ENCODE measurements at regions not wholly inside any gene's neighbourhood (a gene's known extent, or its start where the extent isn't known, plus 50 kb on each side); places are given as distances from the start of the nearest gene placed in this dataset.

DNA sequence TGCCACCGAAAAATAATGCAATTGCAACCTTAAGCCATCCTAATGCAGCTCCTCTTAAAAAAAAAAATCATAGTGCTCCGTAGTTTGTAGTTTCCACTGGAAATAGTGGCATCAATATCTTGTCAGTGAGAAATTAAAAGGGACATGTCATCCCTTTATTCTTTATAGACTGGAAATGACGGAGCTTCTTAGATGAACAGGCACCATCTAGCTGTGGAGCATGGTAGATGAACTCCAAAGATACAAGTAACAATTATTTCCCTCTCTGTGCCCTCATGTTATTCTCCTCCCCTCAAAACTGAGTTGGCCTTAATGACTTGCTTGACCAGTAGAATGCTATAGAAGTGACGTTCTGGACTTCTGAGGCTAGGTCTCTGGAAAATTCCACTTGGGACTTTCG, 268.1 kb upstream of the SPTLC3 start:
- no peaks in the 10 kb centered on the region for H3K9me1 ChIP-seq (ENCODE audit: control insufficient read depth, insufficient read depth, low read length)
- H3K4me3 ChIP-seq: no peak overlapping the region
- intact Hi-C loops (cut with micrococcal nuclease) (no loop called here), in situ Hi-C loops (cut with MboI) (no loop called here)
- H3K9me3 ChIP-seq (replicated peaks; ENCODE audit: control insufficient read depth, insufficient read depth, low read depth, low read length): no peaks in the 10 kb centered on the region
- H3K36me3 ChIP-seq (ENCODE audit: control insufficient read depth, insufficient read depth, low read length): no peaks in the 10 kb centered on the region
- no peak for ATAC-seq
- H3K27ac ChIP-seq (ENCODE audit: extremely low read depth, low read depth, low read length): no peak overlapping the region
- no peaks in the 10 kb centered on the region for H3K79me2 ChIP-seq (ENCODE audit: control insufficient read depth, insufficient read depth, low read length)
- no peaks in the 10 kb centered on the region for H4K20me1 ChIP-seq (replicated peaks; ENCODE audit: control insufficient read depth, insufficient read depth, low read length)
- WGBS (ENCODE audit: insufficient coverage, low coverage, missing lambda C conversion rate): 6% methylated on average over 3 of the region's 5 CpGs
- no peak for DNase-seq (ENCODE audit: extremely low read depth in 1 of 4, low spot score in 3 of 4)
- H3K4me2 ChIP-seq (ENCODE audit: insufficient read depth, low read length): no peak overlapping the region
- no peak overlapping the region for H2AFZ ChIP-seq (ENCODE audit: low read depth, low read length)
- ChIA-PET POLR2A (interaction anchor here (0.6 kb wide), 1 partner anchor 418 kb away, joined by 4 read pairs; no protein-coding TSS in a partner anchor), CTCF (ENCODE audit: low intra/inter-chr PET ratio) (no interaction called here)
- no TSS peak for BruUV-seq (replicated peaks)
- FAIRE-seq: no peak
- no peaks in the 10 kb centered on the region for H3K4me1 ChIP-seq (replicated peaks in 1 of 2; ENCODE audit: control insufficient read depth in 2 of 2, insufficient read depth in 2 of 2, low read length in 2 of 2)
- TF ChIP-seq KAT2B (IDR thresholded peaks at IDR 0.05; ENCODE audit: low read depth, low read length): no peak
- TF ChIP-seq ZKSCAN3 (CRISPR knock-in tag; IDR thresholded peaks at IDR 0.05): no peak
- no peak for TF ChIP-seq POLR2G (IDR thresholded peaks at IDR 0.05; ENCODE audit: low read depth, low read length)
- no peak for TF ChIP-seq NELFE (IDR thresholded peaks at IDR 0.05; ENCODE audit: insufficient read depth, insufficient read length)
- TF ChIP-seq, protein P1, sequence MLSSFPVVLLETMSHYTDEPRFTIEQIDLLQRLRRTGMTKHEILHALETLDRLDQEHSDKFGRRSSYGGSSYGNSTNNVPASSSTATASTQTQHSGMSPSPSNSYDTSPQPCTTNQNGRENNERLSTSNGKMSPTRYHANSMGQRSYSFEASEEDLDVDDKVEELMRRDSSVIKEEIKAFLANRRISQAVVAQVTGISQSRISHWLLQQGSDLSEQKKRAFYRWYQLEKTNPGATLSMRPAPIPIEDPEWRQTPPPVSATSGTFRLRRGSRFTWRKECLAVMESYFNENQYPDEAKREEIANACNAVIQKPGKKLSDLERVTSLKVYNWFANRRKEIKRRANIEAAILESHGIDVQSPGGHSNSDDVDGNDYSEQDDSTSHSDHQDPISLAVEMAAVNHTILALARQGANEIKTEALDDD (IDR thresholded peaks at IDR 0.05): no peak
- no peak for TF ChIP-seq ELF1 (tag; IDR thresholded peaks at IDR 0.05)
- no peak for TF ChIP-seq DMBX1 (CRISPR knock-in tag; IDR thresholded peaks at IDR 0.05; ENCODE audit: borderline replicate concordance)
- TF ChIP-seq ZNF561 (CRISPR knock-in tag; conservative IDR thresholded peaks at IDR 0.05): no peak
- no peak for TF ChIP-seq DACH1 (IDR thresholded peaks at IDR 0.05; ENCODE audit: partially characterized antibody)
- no peak for TF ChIP-seq ZNF57 (CRISPR knock-in tag; IDR thresholded peaks at IDR 0.05)
- TF ChIP-seq DNMT1 (IDR thresholded peaks at IDR 0.05): no peak
- TF ChIP-seq BDP1 (IDR thresholded peaks at IDR 0.05; ENCODE audit: insufficient read depth, insufficient read length): no peak
- no peak for TF ChIP-seq ZNF165 (CRISPR knock-in tag; IDR thresholded peaks at IDR 0.05; ENCODE audit: borderline replicate concordance)
- TF ChIP-seq, protein P2, sequence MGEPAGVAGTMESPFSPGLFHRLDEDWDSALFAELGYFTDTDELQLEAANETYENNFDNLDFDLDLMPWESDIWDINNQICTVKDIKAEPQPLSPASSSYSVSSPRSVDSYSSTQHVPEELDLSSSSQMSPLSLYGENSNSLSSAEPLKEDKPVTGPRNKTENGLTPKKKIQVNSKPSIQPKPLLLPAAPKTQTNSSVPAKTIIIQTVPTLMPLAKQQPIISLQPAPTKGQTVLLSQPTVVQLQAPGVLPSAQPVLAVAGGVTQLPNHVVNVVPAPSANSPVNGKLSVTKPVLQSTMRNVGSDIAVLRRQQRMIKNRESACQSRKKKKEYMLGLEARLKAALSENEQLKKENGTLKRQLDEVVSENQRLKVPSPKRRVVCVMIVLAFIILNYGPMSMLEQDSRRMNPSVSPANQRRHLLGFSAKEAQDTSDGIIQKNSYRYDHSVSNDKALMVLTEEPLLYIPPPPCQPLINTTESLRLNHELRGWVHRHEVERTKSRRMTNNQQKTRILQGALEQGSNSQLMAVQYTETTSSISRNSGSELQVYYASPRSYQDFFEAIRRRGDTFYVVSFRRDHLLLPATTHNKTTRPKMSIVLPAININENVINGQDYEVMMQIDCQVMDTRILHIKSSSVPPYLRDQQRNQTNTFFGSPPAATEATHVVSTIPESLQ (CRISPR knock-in tag; IDR thresholded peaks at IDR 0.05): no peak
- no peaks in the 10 kb centered on the region for H3K27me3 ChIP-seq (ENCODE audit: control insufficient read depth in 2 of 2, insufficient read depth in 2 of 2, low read length in 2 of 2)
- H3K9ac ChIP-seq (ENCODE audit: insufficient read depth in 1 of 2, low read depth in 2 of 2, low read length in 2 of 2): no peak overlapping the region
